ENCODE measurements at regions not wholly inside any gene's neighbourhood (a gene's known extent, or its start where the extent isn't known, plus 50 kb on each side); places are given as distances from the start of the nearest gene placed in this dataset.

DNA sequence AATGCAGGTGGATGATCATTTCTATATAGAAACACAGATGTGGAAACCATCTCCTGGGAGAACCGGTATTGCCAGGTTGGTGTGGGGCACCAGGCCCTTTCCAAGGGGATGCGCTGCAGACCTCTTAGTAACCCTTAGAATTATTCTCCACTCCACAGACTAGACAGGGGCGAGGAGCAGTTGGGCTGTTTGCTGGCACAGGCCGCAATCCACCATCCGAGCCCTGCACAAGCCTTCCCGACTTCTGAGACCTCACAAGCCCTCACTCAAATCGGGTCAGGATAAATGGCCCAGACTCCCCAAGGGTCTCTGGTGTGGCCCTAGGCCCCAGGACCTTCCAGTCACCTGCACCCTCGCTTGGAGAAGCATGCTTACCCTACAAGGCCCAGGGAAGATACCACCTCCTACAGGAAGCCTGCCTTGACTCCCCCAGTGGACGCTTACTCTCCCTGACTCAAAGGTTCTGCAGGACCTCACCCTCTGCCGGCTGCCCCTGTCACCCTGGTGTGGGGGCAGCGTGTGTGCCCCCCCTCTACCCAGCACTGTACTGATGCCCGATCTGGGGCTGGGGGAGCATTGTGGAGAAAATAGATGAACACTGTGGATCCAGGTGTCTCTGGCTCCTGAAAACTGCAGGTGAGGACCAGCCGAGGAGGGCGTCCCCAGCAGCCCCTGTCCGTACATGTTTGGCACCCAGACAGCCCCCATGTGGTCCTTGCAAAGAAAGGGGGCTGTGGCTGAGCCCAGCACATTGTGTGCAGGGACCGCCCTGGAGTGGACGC lies 49.8 kb upstream of the ACSF3 start:
- no peak for DNase-seq

Data from OCI-M1 (cell line).